Suprapubic skin (tissue), 4 donors: ENCODE measurements at regions not wholly inside any gene's neighbourhood (a gene's known extent, or its start where the extent isn't known, plus 50 kb on each side); places are given as distances from the start of the nearest gene placed in this dataset.
"Not testable (repeated sequence)": the region's sequence is repeated elsewhere in the genome, so short reads cannot be mapped to it uniquely, and the experiment has no call there.

Experiments used
- DNase-seq, 2 donors: peaks; one replicate each; pipeline ENCODE4 v3.0.0-alpha.2; 2019; ENCODE audit warnings: low spot score in 2 of 2
- H3K27ac ChIP-seq: fragments of 200-600 bp; sonication (generic); one replicate; pipeline ENCODE4 v1.5.1; 2019
- H3K27me3 ChIP-seq: fragments of 200-600 bp; sonication (generic); one replicate; pipeline ENCODE4 v1.5.1; 2019
- H3K36me3 ChIP-seq: fragments of 200-600 bp; sonication (generic); one replicate; pipeline ENCODE4 v1.5.1; 2019
- H3K4me1 ChIP-seq: fragments of 200-600 bp; sonication (generic); one replicate; pipeline ENCODE4 v1.5.1; 2019
- H3K4me3 ChIP-seq: fragments of 200-600 bp; sonication (generic); one replicate; pipeline ENCODE4 v1.5.1; 2019; ENCODE audit warnings: mild to moderate bottlenecking
- H3K9me3 ChIP-seq: fragments of 200-600 bp; sonication (generic); one replicate; pipeline ENCODE4 v1.5.1; 2019
- EP300 ChIP-seq: sonication (generic); formaldehyde crosslinking; IDR thresholded peaks from one replicate; pipeline ENCODE4 v1.6.1; 2017; ENCODE audit warnings: antibody characterized with exemption
- POLR2A ChIP-seq, 2 donors: fragments of 450-650 bp; IDR thresholded peaks; one replicate each; pipeline ENCODE4 v1.6.1; 2017; ENCODE audit warnings: antibody characterized with exemption in 2 of 2, mild to moderate bottlenecking in 2 of 2, moderate library complexity in 2 of 2
- POLR2AphosphoS5 ChIP-seq, 3 donors: sonication (generic); formaldehyde crosslinking; IDR thresholded peaks; one replicate each; pipeline ENCODE4 v1.6.1; 2017; ENCODE audit warnings: antibody characterized with exemption in 3 of 3
- WGBS: methylation state at CpG from one replicate; pipeline ENCODE4 v1.1.5; 2018; 5-methylcytosine and 5-hydroxymethylcytosine counted together
- TF ChIP-seq, protein P1 (sequence below), 2 donors: fragments of 200-600 bp in 1 of 2; fragments of 450-650 bp in 1 of 2; sonication (generic) in 1 of 2; IDR thresholded peaks; one replicate each; pipeline ENCODE4 v1.5.1; 2016 to 2019; ENCODE audit warnings: antibody characterized with exemption in 2 of 2, mild to moderate bottlenecking in 1 of 2, moderate library complexity in 1 of 2

- Histone ChIP-seq H3K27ac (no peak overlapping the region), H3K27me3 (no peaks in the 10 kb centered on the region), H3K36me3 (no peaks in the 10 kb centered on the region), H3K9me3 (no peaks in the 10 kb centered on the region), H3K4me3 (no peak overlapping the region), H3K4me1 (peaks cover 21% of the 10 kb centered on the region)
- DNase-seq, result no peak
- TF ChIP-seq EP300 (no peak), POLR2AphosphoS5 (IDR thresholded peaks at IDR 0.05) (no peak), POLR2A (IDR thresholded peaks at IDR 0.05) (no peak)
- TF ChIP-seq, protein P1, sequence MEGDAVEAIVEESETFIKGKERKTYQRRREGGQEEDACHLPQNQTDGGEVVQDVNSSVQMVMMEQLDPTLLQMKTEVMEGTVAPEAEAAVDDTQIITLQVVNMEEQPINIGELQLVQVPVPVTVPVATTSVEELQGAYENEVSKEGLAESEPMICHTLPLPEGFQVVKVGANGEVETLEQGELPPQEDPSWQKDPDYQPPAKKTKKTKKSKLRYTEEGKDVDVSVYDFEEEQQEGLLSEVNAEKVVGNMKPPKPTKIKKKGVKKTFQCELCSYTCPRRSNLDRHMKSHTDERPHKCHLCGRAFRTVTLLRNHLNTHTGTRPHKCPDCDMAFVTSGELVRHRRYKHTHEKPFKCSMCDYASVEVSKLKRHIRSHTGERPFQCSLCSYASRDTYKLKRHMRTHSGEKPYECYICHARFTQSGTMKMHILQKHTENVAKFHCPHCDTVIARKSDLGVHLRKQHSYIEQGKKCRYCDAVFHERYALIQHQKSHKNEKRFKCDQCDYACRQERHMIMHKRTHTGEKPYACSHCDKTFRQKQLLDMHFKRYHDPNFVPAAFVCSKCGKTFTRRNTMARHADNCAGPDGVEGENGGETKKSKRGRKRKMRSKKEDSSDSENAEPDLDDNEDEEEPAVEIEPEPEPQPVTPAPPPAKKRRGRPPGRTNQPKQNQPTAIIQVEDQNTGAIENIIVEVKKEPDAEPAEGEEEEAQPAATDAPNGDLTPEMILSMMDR (IDR thresholded peaks at IDR 0.05), result no peak
- 35% methylated on average over 10 of the region's 10 CpGs for WGBS
Measured at GRCh38 chr20:12113468-12114371, 196.0 kb downstream of the BTBD3 start.

DNA sequence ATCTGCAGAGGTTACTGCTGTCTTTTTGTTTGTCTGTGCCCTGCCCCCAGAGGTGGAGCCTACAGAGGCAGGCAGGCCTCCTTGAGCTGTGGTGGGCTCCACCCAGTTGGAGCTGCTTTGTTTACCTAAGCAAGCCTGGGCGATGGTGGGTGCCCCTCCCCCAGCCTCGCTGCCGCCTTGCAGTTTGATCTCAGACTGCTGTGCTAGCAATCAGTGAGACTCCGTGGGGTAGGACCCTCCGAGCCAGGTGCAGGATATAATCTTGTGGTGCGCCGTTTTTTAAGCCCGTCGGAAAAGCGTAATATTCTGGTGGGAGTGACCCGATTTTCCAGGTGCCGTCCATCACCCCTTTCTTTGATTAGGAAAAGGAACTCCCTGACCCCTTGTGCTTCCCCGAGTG is 211.4 kb downstream of the BTBD3 start:
- H3K27me3 ChIP-seq, H3K4me1 ChIP-seq, DNase-seq, H3K27ac ChIP-seq, H3K36me3 ChIP-seq, H3K9me3 ChIP-seq, H3K4me3 ChIP-seq: not testable (repeated sequence)
- 77% methylated on average over 13 of the region's 13 CpGs for WGBS

- not testable (repeated sequence) for H3K4me3 ChIP-seq, H3K27me3 ChIP-seq, H3K27ac ChIP-seq, H3K9me3 ChIP-seq, H3K36me3 ChIP-seq, H3K4me1 ChIP-seq, DNase-seq
- 94% methylated on average over 10 of the region's 10 CpGs for WGBS
Measured at GRCh38 chr20:12129532-12129931, 211.8 kb downstream of the BTBD3 start.

GRCh38 chr20:12130781-12131180 is 213.1 kb downstream of the BTBD3 start:
- Histone ChIP-seq H3K36me3 (no peaks in the 10 kb centered on the region), H3K9me3 (no peaks in the 10 kb centered on the region), H3K27ac (no peak overlapping the region), H3K4me3 (no peak overlapping the region), H3K27me3 (no peaks in the 10 kb centered on the region), H3K4me1 (no peaks in the 10 kb centered on the region)
- no peak for DNase-seq
- TF ChIP-seq EP300, result no peak
- no peak for TF ChIP-seq POLR2A (IDR thresholded peaks at IDR 0.05)
- TF ChIP-seq, protein P1 (IDR thresholded peaks at IDR 0.05), result no peak
- TF ChIP-seq POLR2AphosphoS5 (IDR thresholded peaks at IDR 0.05), result no peak
- WGBS, result 96% methylated on average over 1 of the region's 1 CpG

DNA sequence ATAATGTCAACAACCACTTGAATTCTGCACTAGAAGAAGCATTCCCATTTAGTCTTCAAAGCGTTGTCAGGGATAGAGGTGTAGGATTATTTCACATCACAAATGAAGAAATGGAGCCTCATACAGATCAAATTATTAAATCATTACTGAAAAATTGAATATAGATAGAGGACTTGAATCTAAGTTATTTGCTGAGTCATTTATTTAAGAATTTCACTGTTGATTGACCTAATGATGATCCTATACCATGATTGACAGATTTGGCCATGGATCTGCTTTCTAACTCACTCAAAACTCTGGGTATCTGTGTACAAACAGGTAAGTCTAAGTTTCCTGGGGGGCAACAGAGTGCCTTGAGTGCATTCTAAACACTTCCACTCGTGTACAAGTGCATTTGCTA is 215.9 kb downstream of the BTBD3 start:
- H3K9me3 ChIP-seq, result peaks cover 7% of the 10 kb centered on the region
- no peaks in the 10 kb centered on the region for H3K36me3 ChIP-seq
- DNase-seq, result no peak
- no peaks in the 10 kb centered on the region for H3K27me3 ChIP-seq
- 81% methylated on average over 2 of the region's 2 CpGs for WGBS
- TF ChIP-seq POLR2A (IDR thresholded peaks at IDR 0.05) (no peak), POLR2AphosphoS5 (IDR thresholded peaks at IDR 0.05) (no peak), EP300 (no peak)
- TF ChIP-seq, protein P1 (IDR thresholded peaks at IDR 0.05), result no peak
- H3K27ac ChIP-seq, result no peak overlapping the region
- H3K4me3 ChIP-seq, result no peak overlapping the region
- no peaks in the 10 kb centered on the region for H3K4me1 ChIP-seq

DNA sequence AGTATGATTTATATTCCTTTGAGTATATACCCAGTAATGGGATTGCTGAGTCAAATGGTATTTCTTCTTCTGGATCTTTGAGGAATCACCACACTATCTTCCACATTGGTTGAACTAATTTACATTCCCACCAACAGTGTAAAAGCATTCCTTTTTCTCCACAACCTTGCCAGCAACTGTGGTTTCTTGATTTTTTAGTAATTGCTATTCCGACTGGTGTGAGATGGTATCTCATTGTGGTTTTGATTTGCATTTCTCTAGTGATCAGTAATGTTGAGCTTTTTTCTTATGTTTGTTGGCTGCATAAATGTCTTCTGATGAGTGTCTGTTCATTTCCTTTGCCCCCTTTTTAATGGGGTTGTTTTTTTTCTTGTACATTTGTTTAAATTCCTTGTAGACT is 228.3 kb downstream of the BTBD3 start:
- not testable (repeated sequence) for H3K27ac ChIP-seq, H3K9me3 ChIP-seq, H3K27me3 ChIP-seq, H3K36me3 ChIP-seq, H3K4me3 ChIP-seq, H3K4me1 ChIP-seq, DNase-seq
- 70% methylated on average over 1 of the region's 1 CpG for WGBS

GRCh38 chr20:12152996-12153395 is 235.3 kb downstream of the BTBD3 start:
- Histone ChIP-seq H3K9me3 (no peaks in the 10 kb centered on the region), H3K4me1 (no peaks in the 10 kb centered on the region), H3K36me3 (no peaks in the 10 kb centered on the region), H3K4me3 (no peak overlapping the region), H3K27ac (no peak overlapping the region), H3K27me3 (no peaks in the 10 kb centered on the region)
- no peak for TF ChIP-seq POLR2A (IDR thresholded peaks at IDR 0.05)
- no peak for TF ChIP-seq EP300
- TF ChIP-seq POLR2AphosphoS5 (IDR thresholded peaks at IDR 0.05), result no peak
- TF ChIP-seq, protein P1 (IDR thresholded peaks at IDR 0.05), result no peak
- no peak for DNase-seq
- 93% methylated on average over 1 of the region's 1 CpG for WGBS
